Activated CD4-positive, alpha-beta T cell treated with anti-CD3 and anti-CD28 coated beads, Interleukin-10, Interleukin-2, amounts not matched to agents 100 ng/mL and 50 ng/mL, durations not matched to agents 16 hours and 8 hours (primary cell): ENCODE measurements at regions not wholly inside any gene's neighbourhood (a gene's known extent, or its start where the extent isn't known, plus 50 kb on each side); places are given as distances from the start of the nearest gene placed in this dataset.

Experiments
- DNase-seq: peaks from one replicate; pipeline ENCODE4 v3.0.0-alpha.2; 2020

GRCh38 chr5:68618501-68618900 lies 402.9 kb downstream of the PIK3R1 start:
- no peak for DNase-seq

- DNase-seq = no peak
Measured at GRCh38 chr5:68627001-68627400, 411.4 kb downstream of the PIK3R1 start.

DNA sequence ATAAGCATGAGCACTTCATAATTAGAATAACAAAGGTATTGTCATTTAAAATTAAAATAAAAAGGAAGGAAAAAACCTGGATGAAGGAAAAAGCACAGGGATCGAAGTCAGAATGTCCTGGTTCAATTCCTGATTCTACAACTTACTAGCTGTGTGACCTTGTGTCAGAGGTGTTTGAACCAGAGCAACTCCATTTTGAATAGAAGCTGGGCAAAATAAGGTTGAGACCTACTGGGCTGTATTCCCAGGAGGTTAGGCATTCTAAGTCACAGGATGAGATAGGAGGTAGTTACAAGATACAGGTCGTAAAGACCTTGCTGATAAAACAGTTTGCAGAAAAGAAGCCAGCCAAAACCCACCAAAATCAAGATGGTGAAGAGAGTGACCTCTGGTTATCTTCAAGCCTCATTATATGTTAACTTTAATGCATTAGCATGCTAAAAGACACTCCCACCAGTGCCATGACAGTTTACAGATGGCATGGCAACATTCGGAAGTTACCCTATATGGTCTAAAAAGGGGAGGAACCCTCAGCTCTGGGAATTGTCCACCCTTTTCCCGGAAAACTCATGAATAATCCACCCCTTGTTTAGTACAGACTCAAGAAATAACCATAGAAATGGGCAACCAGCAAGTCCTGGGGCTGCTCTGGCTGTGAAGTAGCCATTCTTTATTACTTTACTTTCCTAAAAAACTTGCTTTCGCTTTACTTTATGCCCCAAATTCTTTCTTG lies 412.7 kb downstream of the PIK3R1 start:
- DNase-seq = no peak

DNA sequence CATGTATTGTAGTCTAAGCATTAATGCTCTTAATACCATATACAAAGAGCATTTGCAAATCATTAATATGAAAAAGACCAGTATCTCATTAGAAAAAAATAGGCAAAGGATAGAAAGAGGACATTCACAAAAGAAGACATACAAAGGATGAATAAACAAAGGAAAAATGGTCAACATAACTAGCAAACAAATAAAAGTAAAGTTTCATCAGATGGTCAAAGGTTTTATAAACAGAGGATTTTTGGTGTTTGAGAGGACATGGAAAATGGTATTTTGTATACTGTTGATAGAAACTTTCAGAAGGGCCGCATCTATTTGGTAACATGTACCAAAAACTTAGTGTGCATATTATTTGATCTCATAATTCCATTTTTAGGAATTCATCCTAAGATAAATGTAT lies 414.8 kb downstream of the PIK3R1 start:
- no peak for DNase-seq

- no peak for DNase-seq
Measured at GRCh38 chr5:68631884-68632283, 416.3 kb downstream of the PIK3R1 start.

- no peak for DNase-seq
Measured at GRCh38 chr5:68641211-68641610, 425.7 kb downstream of the PIK3R1 start.

DNA sequence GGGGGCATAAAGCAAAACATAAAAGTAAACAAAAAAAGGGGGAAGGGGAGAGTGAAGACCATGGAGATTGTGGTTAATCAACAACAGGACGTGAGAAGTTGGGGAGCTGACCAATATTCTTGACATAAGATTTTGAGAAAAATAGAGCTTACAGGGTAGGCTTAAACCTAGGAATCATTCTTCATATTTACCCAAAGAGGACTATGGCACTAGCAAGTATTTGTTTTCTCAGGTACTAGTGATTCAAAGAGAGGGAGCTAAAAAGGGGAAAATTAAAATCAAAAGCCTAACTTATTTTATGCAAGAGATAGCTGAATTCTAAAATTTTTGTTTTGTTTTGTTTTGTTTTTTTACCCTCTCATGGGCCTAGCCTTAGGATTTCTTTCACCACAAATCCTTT lies 427.5 kb downstream of the PIK3R1 start:
- no peak for DNase-seq

DNA sequence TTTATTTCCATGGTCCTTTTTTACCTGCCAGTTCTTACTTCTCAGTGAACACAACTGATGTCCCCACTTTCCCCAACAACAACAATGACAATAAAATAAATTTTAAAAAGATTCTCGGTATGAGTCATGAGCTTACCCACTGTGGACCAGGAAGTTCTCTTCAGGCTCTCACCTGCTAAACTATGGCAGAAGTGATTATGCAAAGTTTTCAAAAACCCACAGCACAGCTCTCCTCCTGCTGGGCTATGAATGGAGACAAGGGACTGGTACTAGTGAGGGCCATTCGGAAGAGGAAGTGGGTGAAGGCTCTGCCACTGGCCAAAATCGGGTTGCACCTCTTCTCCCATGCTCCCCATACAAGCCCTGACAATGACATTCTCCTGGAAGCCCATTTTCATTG lies 429.4 kb downstream of the PIK3R1 start:
- DNase-seq = no peak

DNA sequence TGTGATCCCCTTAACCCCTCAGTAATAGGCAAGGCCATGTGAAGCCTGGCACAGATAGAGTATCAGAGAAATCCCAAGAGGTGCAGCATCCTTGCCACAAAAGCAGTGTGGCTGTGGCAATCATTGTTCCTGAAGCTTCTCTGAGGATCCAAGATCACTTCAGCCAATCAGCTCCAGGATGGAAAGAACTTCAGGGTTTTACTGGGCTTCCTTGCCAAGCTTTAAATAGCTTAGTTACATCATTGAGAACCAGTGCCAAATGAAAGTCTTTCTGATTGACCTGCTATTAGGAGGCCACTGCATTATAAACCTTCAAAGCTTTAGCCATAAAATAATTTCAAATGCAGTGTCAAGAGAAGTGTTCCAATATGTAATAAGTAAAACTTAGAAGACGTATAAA lies 430.6 kb downstream of the PIK3R1 start:
- no peak for DNase-seq

DNA sequence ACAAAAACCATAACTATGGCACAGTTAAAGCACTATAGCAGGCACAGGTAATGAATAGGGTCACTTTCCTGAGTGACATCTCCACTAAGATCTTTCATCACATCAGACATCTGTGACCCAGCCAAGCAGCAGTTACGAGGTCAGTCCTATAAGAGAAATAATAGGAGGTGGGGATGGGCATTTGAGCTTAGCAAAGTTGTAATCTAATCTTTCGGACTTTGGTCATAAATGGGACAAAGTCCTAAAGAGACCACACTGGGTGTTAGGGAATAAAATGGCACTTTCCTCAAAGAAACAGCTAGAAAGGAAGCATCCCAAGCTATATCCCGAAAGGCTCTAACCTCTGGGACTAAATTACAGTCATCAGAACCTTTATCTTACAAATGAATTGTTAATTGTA lies 432.2 kb downstream of the PIK3R1 start:
- no peak for DNase-seq

DNA sequence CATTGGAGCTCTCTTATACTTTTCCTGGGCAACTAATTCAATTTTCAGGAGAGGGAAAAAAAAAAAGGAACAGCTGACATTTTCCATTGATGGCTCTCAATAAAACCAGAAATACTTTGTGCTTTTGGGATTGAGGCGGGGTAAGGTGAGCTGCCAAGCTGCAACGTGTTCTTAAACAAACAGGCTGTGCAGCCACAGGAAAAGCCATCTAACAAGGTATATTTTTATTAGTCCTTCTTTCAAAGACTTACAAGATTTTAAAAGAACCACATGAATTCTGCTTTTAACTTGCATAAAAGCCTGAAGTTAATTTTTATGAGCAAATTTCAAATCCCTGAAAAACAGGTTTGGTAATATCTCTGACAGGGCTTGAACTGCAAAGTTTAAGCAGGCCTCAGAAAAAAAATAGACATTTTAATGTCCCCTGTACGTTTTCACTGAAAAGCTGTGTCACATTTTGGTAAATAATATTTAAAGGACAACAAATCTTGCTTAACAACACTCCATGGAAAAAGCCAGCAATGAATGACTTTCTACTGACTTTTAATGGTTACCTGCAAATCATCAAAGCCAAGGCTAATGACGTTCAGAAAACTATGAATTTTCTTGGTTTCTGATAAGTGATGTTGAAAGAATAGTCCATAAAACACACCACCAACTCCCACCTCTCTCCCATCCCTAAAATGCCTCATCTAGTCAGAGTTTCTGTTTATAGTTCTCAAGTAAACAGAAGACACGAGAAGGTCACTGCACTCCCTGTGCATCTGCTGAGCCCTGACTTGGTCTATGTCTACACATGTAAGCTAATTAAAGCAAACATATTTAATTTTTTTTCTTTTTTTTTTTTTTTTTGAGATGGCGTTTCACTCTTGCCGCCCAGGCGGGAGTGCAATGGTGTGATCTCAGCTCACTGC lies 433.6 kb downstream of the PIK3R1 start:
- DNase-seq = no peak

- DNase-seq = no peak
Measured at GRCh38 chr5:68652534-68652965, 437.0 kb downstream of the PIK3R1 start.

- no peak for DNase-seq
Measured at GRCh38 chr5:68653471-68653870, 437.9 kb downstream of the PIK3R1 start.

- DNase-seq = no peak
Measured at GRCh38 chr5:68657055-68657961, 436.5 kb upstream of the SLC30A5 start.

- DNase-seq = no peak
Measured at GRCh38 chr5:68658810-68659372, 434.9 kb upstream of the SLC30A5 start.

GRCh38 chr5:68659881-68660280 lies 433.9 kb upstream of the SLC30A5 start:
- DNase-seq = no peak

DNA sequence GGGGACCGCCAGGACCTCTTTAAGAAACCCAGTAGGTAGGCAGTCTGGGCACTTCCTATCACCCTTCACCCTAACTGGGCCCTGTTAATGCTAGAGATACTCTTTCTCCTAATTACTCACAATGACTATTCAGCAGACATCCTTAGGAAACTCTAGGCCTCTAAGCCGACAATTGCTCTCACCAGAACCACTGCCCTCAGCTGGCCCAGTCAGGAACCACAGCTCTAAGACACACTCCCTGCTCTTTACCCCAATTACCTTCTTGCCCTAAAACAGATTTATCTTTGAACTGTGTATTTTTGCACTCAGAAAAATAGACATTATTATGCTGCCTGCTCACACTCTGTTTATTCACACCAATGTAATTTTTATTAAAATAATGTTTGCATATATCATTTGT lies 432.6 kb upstream of the SLC30A5 start:
- DNase-seq = peak; percentile 23

DNA sequence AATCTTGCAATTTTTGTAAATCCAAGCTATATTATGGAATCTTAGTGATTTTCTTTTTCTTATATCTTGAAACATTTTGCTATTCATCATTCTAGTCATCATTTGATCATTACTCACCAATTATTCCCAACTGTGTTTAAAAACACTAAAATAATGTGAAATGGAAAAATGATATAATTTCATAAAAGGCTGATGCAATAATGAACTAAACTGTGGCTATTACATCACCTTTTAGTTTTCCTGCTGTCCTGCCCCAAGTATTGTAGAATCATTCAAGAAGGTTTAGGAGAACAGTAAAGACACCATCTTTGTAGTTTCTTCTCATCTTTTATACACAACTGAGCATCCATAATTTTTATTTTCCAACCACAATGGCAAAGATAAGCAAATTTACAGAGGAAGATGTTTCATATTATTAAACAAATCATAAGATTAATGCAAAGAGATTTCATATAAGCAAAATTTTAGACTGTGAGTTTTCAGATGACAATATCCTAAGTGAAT lies 431.0 kb upstream of the SLC30A5 start:
- DNase-seq = no peak

DNA sequence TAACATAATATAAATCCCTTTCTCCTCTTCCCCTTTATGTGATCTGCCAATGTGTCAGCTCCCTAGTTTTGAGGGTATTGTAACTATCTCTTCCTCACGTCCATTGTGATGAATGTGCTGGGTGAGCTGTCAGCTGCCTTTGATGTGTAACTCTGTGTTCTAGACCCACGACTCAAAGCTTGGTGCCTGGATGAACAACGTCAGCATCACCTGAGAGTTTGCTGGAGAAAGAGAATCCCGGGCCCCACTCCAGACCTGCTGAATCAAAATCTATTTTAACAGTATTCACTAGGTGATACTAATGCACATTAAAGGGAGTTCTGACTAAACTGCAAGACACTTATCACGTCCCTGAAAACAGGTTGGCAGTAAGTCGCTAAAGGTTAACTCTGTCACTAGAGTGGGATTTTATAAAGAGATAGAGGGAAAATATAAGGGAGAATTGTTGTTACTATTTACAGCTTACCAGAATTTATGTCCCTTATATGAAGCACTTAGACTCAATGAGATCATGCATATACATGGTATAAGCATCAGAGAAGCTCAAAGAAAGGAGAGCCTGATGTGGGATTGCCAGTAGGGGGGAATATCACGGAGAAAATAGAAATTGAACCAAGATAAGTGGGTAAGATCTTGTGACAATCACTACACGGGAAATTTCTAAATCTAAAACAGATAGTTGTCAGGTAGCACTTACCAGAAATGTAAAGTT lies 423.8 kb upstream of the SLC30A5 start:
- no peak for DNase-seq

GRCh38 chr5:68673106-68673822 lies 420.6 kb upstream of the SLC30A5 start:
- no peak for DNase-seq

DNA sequence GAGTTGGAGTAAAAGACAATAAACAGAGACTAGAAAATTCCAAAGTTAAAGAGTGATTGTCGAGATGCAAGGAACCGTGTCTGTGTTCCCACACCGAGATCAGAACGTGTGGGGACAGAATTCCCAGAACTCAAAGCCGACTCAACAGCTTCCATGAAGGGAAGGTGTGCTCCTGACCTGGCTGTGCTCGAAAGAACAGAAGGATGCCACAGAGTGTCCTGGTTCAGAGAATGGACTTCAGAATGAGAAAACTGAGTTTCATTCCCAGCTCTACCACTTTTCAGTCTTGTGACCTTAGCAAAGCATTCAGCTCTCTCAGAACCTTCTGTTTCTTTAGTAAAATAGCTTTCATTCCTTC lies 420.0 kb upstream of the SLC30A5 start:
- no peak for DNase-seq
